Aorta (tissue), 5 donors: ENCODE measurements at regions not wholly inside any gene's neighbourhood (a gene's known extent, or its start where the extent isn't known, plus 50 kb on each side); places are given as distances from the start of the nearest gene placed in this dataset.

ENCODE experiments used
- ATAC-seq: fragments of 200-7000 bp; cut with Tn5 transposase; one replicate; pipeline ENCODE4 v1.9.1; 2022; ENCODE audit warnings: moderate library complexity; ENCODE audit not compliant: low FRiP score
- DNase-seq, 2 donors: peaks; one replicate each; pipeline ENCODE4 v3.0.0-alpha.2; 2020
- H3K27ac ChIP-seq, 2 donors: one replicate each; pipeline ENCODE4 v1.5.1; 2013; ENCODE audit warnings: low read length in 2 of 2, mild to moderate bottlenecking in 2 of 2, moderate library complexity in 2 of 2, control low read depth in 1 of 2, inconsistent platforms in 1 of 2, low read depth in 1 of 2
- H3K27me3 ChIP-seq, 2 donors: one replicate each; pipeline ENCODE4 v1.6.1; 2013; ENCODE audit warnings: control low read depth in 1 of 2, low read length in 1 of 2, mild to moderate bottlenecking in 1 of 2, moderate library complexity in 1 of 2; ENCODE audit not compliant: insufficient read depth in 2 of 2, control insufficient read depth in 1 of 2
- H3K36me3 ChIP-seq, 2 donors: one replicate each; pipeline ENCODE4 v1.6.1; 2013; ENCODE audit warnings: control low read depth in 1 of 2, low read length in 1 of 2, mild to moderate bottlenecking in 1 of 2; ENCODE audit not compliant: insufficient read depth in 2 of 2, control insufficient read depth in 1 of 2
- H3K4me1 ChIP-seq, 2 donors: one replicate each; pipeline ENCODE4 v1.6.1; 2013; ENCODE audit warnings: low read length in 2 of 2, control low read depth in 1 of 2, mild to moderate bottlenecking in 1 of 2, moderate library complexity in 1 of 2; ENCODE audit not compliant: insufficient read depth in 2 of 2, control insufficient read depth in 1 of 2
- H3K4me3 ChIP-seq, 2 donors: one replicate each; pipeline ENCODE4 v1.5.1; 2013; ENCODE audit warnings: low read length in 2 of 2, control low read depth in 1 of 2, mild to moderate bottlenecking in 1 of 2
- H3K9me3 ChIP-seq: one replicate; pipeline ENCODE4 v1.6.1; 2013; ENCODE audit warnings: mild to moderate bottlenecking, low read length; ENCODE audit not compliant: control insufficient read depth
- WGBS, 2 donors: extraction: QIAGEN DNeasy Blood & Tissue Kit; methylation state at CpG; one replicate each; pipeline ENCODE4 v1.1.7; 2013; 5-methylcytosine and 5-hydroxymethylcytosine counted together
- intact Hi-C, 2 donors: fragments of 100-400 bp; cut with DNase I; formaldehyde crosslinking; loops; one replicate each; pipeline versions ENCODE4 v1.14.2 to v1.15.0; 2022
- donor health status: healthy with polysubstance abuse.
- donor health status: Bipolar disorder and iron deficiency.
- donor health status: DM: no; HTN: no; CAD: no.
- donor health status: DM: no; HTN: no; CAD: no.
- donor health status: DM: yes; HTN: yes; CAD: no.

DNA sequence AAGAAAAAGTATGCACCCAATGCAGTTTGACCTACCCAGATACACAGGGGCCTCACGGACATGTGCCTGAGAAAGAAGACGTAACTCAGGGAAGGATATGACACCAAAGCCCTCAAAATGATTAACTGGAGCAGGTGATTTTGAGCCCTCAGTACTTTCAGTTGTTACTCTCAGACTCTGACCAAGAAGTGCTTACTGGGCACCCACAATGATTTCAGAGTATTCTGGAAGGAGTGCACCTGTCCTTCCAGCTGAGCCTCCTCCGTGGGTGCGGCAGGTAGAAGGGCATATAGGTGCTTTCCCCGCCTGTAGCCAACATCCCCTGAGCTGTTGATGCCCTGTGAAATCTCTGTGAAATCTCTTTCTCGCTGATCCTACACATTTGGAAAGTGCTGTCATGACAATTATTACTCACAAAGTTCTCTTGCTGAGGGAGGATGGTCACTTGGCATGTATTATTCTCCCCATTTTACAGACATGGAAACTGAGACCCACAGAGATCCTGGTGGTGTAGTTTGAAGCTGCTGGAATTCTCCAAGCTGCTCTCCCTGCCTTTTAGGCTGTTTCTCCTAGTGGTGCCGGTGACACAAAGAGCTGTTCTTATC lies 154.3 kb upstream of the CCND2 start:
- 88 to 89% methylated on average over 7 of the region's 7 CpGs for WGBS, 2 donors
- Histone ChIP-seq H3K9me3 (no peaks in the 10 kb centered on the region), H3K27ac (no peak overlapping the region), H3K27me3 (peaks cover 0 to 1% of the 10 kb centered on the region in 2 donors), H3K36me3 (no peaks in the 10 kb centered on the region), H3K4me3 (no peak overlapping the region), H3K4me1 (no peaks in the 10 kb centered on the region)
- intact Hi-C loops, result no loop called here
- ATAC-seq, result no peak
- DNase-seq, result no peak

DNA sequence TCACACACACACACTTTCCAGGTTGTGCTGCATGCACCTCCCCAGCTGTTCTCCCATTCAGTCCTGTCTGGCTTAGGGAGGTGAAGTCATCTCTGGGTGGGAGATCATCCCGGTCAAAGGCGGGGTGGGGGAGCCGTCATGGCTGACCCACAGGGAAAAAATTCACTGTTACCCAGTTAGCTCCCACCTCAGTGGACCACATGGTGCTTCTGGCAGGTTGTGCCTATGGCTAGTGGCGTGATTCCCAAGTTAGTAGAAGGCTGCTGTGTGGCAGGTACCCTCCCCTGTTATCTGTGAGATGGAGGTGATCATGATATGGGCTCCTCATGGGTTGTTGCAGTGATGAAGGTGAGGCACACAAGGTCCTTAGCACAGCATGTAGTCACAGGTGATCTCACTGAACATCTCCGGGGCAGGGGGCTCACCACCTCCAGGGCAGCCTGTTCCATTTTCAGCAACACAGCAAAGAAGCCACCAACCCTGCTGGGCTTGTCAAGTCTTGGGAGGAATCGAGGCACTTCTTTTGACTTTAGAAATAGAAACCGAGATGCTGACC lies 154.9 kb upstream of the CCND2 start:
- ATAC-seq (no peak), DNase-seq (no peak)
- WGBS, 2 donors, result 64 to 68% methylated on average over 7 of the region's 7 CpGs
- Histone ChIP-seq H3K4me1 (no peaks in the 10 kb centered on the region), H3K27ac (no peak overlapping the region), H3K27me3 (peaks cover 0 to 1% of the 10 kb centered on the region in 2 donors), H3K36me3 (no peaks in the 10 kb centered on the region), H3K4me3 (no peak overlapping the region), H3K9me3 (no peaks in the 10 kb centered on the region)
- intact Hi-C loops, result no loop called here

- DNase-seq (peak in 1 of 2 donors; percentile 76), ATAC-seq (peak; percentile 56)
- intact Hi-C loops, result no loop called here
- H3K9me3 ChIP-seq, result no peaks in the 10 kb centered on the region
- H3K4me1 ChIP-seq, result no peaks in the 10 kb centered on the region
- H3K4me3 ChIP-seq, result no peak overlapping the region
- no peak overlapping the region for H3K27ac ChIP-seq
- WGBS, 2 donors, result 38 to 55% methylated on average over 7 of the region's 7 CpGs
- peaks cover 0 to 1% of the 10 kb centered on the region in 2 donors for H3K27me3 ChIP-seq
- no peaks in the 10 kb centered on the region for H3K36me3 ChIP-seq
These were observed 155.5 kb upstream of the CCND2 start for GRCh38 chr12:4118017-4118510.

DNA sequence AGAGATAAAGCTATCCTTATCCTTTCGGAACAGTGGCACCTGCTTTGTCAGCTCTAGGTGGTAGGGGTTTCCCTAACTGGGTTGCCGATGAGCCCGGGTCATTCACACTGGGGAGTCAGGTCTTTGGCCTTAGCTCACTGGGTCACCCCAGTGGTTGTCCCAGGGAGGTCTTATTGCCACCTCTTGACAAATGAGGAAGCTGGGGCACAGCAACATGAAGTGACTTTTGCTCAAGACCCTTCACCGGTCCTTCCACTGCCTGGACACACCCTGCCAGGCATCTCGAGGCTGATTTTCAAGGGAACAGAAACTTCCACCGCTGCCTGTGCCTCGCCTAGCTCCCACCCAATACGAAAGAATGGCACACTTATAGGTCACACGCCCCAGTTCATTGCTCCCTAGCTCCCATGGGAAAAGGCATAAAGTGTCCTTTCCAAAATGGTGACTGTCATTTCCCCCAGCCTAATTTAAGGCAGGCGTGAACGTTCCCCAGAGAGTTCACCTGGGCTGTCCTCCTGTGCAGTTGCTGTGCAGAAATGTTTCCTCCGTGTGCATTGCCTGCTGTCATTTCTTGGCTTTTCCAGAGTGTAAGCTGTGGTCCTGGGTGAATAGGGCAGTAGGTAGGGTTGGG lies 156.1 kb upstream of the CCND2 start:
- DNase-seq (no peak), ATAC-seq (no peak)
- Histone ChIP-seq H3K9me3 (no peaks in the 10 kb centered on the region), H3K27me3 (peaks cover 0 to 1% of the 10 kb centered on the region in 2 donors), H3K27ac (no peak overlapping the region), H3K36me3 (no peaks in the 10 kb centered on the region), H3K4me1 (no peaks in the 10 kb centered on the region), H3K4me3 (no peak overlapping the region)
- intact Hi-C loops, result no loop called here
- WGBS, 2 donors, result 89 to 95% methylated on average over 12 of the region's 12 CpGs

GRCh38 chr12:4116251-4117111 lies 157.1 kb upstream of the CCND2 start:
- H3K4me3 ChIP-seq, result no peak overlapping the region
- 52 to 57% methylated on average over 12 of the region's 12 CpGs for WGBS, 2 donors
- H3K27me3 ChIP-seq, result peaks cover 0 to 1% of the 10 kb centered on the region in 2 donors
- H3K9me3 ChIP-seq, result no peaks in the 10 kb centered on the region
- DNase-seq (no peak), ATAC-seq (no peak)
- H3K27ac ChIP-seq, result no peak overlapping the region
- no peaks in the 10 kb centered on the region for H3K4me1 ChIP-seq
- intact Hi-C loops, result no loop called here
- no peaks in the 10 kb centered on the region for H3K36me3 ChIP-seq

GRCh38 chr12:4115570-4115969 lies 158.0 kb upstream of the CCND2 start:
- no peaks in the 10 kb centered on the region for H3K9me3 ChIP-seq
- 74 to 76% methylated on average over 10 of the region's 10 CpGs for WGBS, 2 donors
- H3K27ac ChIP-seq, result no peak overlapping the region
- H3K4me1 ChIP-seq, result no peaks in the 10 kb centered on the region
- DNase-seq (no peak), ATAC-seq (no peak)
- intact Hi-C loops, result no loop called here
- no peak overlapping the region for H3K4me3 ChIP-seq
- H3K36me3 ChIP-seq, result no peaks in the 10 kb centered on the region
- H3K27me3 ChIP-seq, result peaks cover 0 to 1% of the 10 kb centered on the region in 2 donors

DNA sequence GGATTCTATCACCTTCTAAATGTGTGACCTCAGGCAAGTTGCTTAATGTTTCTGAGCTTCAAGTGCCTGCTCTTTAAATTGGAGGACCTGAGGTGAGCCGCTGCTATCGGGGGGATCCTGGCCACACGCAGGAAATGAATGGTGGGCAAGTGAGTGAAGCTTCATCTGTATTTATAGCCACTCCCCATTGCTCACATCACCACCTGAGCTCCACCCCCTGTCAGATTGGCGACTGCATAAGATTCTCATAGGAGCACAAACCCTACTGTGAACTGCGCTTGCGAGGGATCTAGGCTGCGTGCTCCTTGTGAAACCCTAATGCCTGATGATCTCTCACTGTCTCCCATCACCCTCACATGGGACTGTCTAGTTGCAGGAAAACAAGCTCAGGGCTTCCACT lies 158.6 kb upstream of the CCND2 start:
- WGBS, 2 donors, result 79 to 80% methylated on average over 7 of the region's 7 CpGs
- intact Hi-C loops, result no loop called here
- ATAC-seq (no peak), DNase-seq (no peak)
- Histone ChIP-seq H3K27ac (no peak overlapping the region), H3K4me1 (no peaks in the 10 kb centered on the region), H3K27me3 (peaks cover 0 to 1% of the 10 kb centered on the region in 2 donors), H3K4me3 (no peak overlapping the region), H3K9me3 (no peaks in the 10 kb centered on the region), H3K36me3 (no peaks in the 10 kb centered on the region)

- DNase-seq, result no peak
- Histone ChIP-seq H3K27ac (no peak overlapping the region), H3K4me3 (no peak overlapping the region), H3K4me1 (no peaks in the 10 kb centered on the region), H3K36me3 (no peaks in the 10 kb centered on the region), H3K27me3 (peaks cover 0 to 1% of the 10 kb centered on the region in 2 donors), H3K9me3 (no peaks in the 10 kb centered on the region)
- intact Hi-C loops, result no loop called here
- 76 to 85% methylated on average over 2 of the region's 2 CpGs for WGBS, 2 donors
- no peak for ATAC-seq
These were observed 160.7 kb upstream of the CCND2 start for GRCh38 chr12:4112734-4113325.
